HG02798 (cell line): ENCODE measurements at regions not wholly inside any gene's neighbourhood (a gene's known extent, or its start where the extent isn't known, plus 50 kb on each side); places are given as distances from the start of the nearest gene placed in this dataset.
A peak's percentile ranks its signal among the peaks of the same experiment; 100 is the strongest.
"Not testable (repeated sequence)": the region's sequence is repeated elsewhere in the genome, so short reads cannot be mapped to it uniquely, and the experiment has no call there.

Experiments
- ATAC-seq: cut with Tn5 transposase; IDR thresholded peaks from one replicate; pipeline ENCODE4 v1.9.1; 2021; ENCODE audit warnings: mild to moderate bottlenecking; ENCODE audit not compliant: unreplicated experiment, poor library complexity

GRCh38 chr5:153159616-153160015 is 330.9 kb upstream of the GRIA1 start:
- ATAC-seq = no peak

- ATAC-seq = no peak
Measured at GRCh38 chr5:153168241-153168640, 322.2 kb upstream of the GRIA1 start.

- peak; percentile 69 for ATAC-seq
Measured at GRCh38 chr5:153187503-153187902, 303.0 kb upstream of the GRIA1 start.

GRCh38 chr5:153206361-153206760 is 284.1 kb upstream of the GRIA1 start:
- no peak for ATAC-seq

- no peak for ATAC-seq
Measured at GRCh38 chr5:153209016-153209415, 281.5 kb upstream of the GRIA1 start.

- no peak for ATAC-seq
Measured at GRCh38 chr5:153209687-153210086, 280.8 kb upstream of the GRIA1 start.

- ATAC-seq = no peak
Measured at GRCh38 chr5:153211076-153211475, 279.4 kb upstream of the GRIA1 start.

- ATAC-seq = no peak
Measured at GRCh38 chr5:153212471-153212870, 278.0 kb upstream of the GRIA1 start.

GRCh38 chr5:153222936-153223335 is 267.5 kb upstream of the GRIA1 start:
- no peak for ATAC-seq

- ATAC-seq = no peak
Measured at GRCh38 chr5:153223376-153223775, 267.1 kb upstream of the GRIA1 start.

GRCh38 chr5:153224651-153225050 is 265.8 kb upstream of the GRIA1 start:
- no peak for ATAC-seq

GRCh38 chr5:153233933-153234332 is 256.5 kb upstream of the GRIA1 start:
- ATAC-seq = no peak

- no peak for ATAC-seq
Measured at GRCh38 chr5:153236319-153236718, 254.2 kb upstream of the GRIA1 start.

- ATAC-seq = peak; percentile 92
Measured at GRCh38 chr5:153237671-153238332, 252.7 kb upstream of the GRIA1 start.

GRCh38 chr5:153257381-153257780 is 233.1 kb upstream of the GRIA1 start:
- no peak for ATAC-seq

- ATAC-seq = no peak
Measured at GRCh38 chr5:153258469-153258868, 232.0 kb upstream of the GRIA1 start.

GRCh38 chr5:153267506-153267905 is 223.0 kb upstream of the GRIA1 start:
- no peak for ATAC-seq

GRCh38 chr5:153275695-153276094 is 214.8 kb upstream of the GRIA1 start:
- ATAC-seq = no peak

- no peak for ATAC-seq
Measured at GRCh38 chr5:153276151-153276550, 214.3 kb upstream of the GRIA1 start.

GRCh38 chr5:153296251-153296844 is 194.1 kb upstream of the GRIA1 start:
- ATAC-seq = not testable (repeated sequence)

GRCh38 chr5:153299891-153300290 is 190.6 kb upstream of the GRIA1 start:
- ATAC-seq = no peak

GRCh38 chr5:153308282-153308681 is 182.2 kb upstream of the GRIA1 start:
- ATAC-seq = no peak
